ENCODE measurements at regions not wholly inside any gene's neighbourhood (a gene's known extent, or its start where the extent isn't known, plus 50 kb on each side); places are given as distances from the start of the nearest gene placed in this dataset.

- TF ChIP-seq YY1 (IDR thresholded peaks at IDR 0.05; ENCODE audit: insufficient read depth, insufficient read length) (no peak), ZNF274 (IDR thresholded peaks at IDR 0.05; ENCODE audit: low read depth, low read length) (no peak)
Observed at GRCh38 chr4:17096692-17097091, 198.2 kb upstream of the LDB2 start.
